ENCODE measurements at regions not wholly inside any gene's neighbourhood (a gene's known extent, or its start where the extent isn't known, plus 50 kb on each side); places are given as distances from the start of the nearest gene placed in this dataset.
A peak's percentile ranks its signal among the peaks of the same experiment; 100 is the strongest.
"Not testable (repeated sequence)": the region's sequence is repeated elsewhere in the genome, so short reads cannot be mapped to it uniquely, and the experiment has no call there.

DNA sequence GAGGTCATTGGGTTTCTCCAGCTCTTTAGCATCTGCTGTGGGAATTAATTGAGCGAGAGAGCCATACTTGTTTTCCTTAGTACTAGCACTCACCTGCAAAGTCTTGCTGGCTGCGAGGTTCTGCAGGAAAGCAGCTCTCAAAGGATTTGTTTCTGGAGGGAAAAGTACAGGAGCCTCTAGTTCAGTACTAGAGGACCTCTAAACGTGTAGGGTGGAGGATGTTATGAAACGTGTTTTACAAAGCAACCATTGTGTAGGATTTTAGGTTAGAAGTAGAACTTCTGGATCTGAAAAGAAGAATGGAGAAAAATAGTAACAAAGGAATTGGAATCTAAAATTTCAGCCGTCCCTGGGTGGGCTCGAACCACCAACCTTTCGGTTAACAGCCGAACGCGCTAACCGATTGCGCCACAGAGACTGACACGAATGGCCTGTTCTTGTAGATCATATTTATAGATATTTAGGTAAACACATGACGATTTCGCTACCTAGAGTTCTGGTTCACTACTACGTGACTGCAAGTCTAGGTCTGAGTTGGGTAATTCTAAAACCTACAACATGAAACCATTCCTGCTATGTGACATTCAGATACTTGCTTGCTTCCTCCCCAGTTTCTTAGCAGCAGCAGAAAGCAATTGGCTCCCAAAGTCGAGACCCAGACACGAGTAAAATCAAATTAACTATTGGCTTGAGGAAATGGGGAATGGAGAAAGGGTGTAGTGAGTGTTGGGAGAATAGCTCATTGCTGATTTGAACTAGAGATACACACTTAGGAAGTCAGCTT, 60.2 kb upstream of the CFAP126 start (continued):
- no peak for TF ChIP-seq BCL3 (IDR thresholded peaks at IDR 0.05)

DNA sequence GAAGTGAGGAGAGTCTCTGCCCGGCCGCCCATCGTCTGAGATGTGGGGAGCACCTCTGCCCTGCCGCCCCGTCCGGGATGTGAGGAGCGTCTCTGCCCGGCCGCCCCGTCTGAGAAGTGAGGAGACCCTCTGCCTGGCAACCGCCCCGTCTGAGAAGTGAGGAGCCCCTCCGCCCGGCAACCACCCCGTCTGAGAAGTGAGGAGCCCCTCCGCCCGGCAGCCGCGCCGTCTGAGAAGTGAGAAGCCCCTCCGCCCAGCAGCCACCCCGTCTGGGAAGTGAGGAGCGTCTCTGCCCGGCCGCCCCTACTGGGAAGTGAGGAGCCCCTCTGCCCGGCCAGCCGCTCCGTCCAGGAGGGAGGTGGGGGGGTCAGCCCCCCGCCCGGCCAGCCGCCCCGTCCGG, 55.2 kb upstream of the CFAP126 start:
- CTCF ChIA-PET; POLR2A ChIA-PET; ATAC-seq; DNase-seq (ENCODE audit: low read depth in 1 of 2, low spot score in 1 of 2); FAIRE-seq; H3K4me2 ChIP-seq; H3K4me1 ChIP-seq; H3K9me3 ChIP-seq: not testable (repeated sequence)
- Histone ChIP-seq H3K4me3 (peak overlapping the region; percentile 49), H3K27ac (peak overlapping the region in 1 of 2 experiments; percentile 83; a peak in 1 of 6 replicates)
- no CpG with 5 or more reads among the region's 33 CpGs for WGBS (ENCODE audit: missing lambda C conversion rate)

DNA sequence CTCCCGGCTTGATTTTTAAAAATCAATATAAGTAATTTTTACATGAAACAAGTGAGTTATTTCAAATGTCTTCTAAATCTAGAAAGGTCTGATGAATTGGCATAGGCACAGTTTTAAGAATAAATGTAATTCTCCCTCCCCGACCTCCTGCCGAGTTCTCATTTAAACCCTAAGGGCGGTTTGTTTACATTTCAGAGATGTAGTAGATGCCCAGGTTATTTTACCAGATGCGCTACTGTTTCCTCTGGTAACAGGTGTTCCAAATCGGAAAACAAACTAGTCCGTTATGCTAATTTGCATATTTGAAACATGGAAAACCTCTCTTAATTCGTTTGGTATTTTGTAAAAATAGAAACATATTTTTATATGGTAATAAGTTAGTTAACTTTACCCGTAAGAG, 53.8 kb upstream of the CFAP126 start:
- no peak for FAIRE-seq
- Histone ChIP-seq H3K4me2 (peak overlapping the region; percentile 45), H3K27ac (no peak overlapping the region), H3K9me3 (no peaks in the 10 kb centered on the region), H3K4me3 (no peak overlapping the region), H3K4me1 (peaks cover 10% of the 10 kb centered on the region; the same call in 1 of the 3 replicates)
- TF ChIP-seq ZNF302 (CRISPR knock-in tag; IDR thresholded peaks at IDR 0.05) (no peak), ATOH8 (CRISPR knock-in tag; IDR thresholded peaks at IDR 0.05; ENCODE audit: low read depth) (no peak), CBX8 (IDR thresholded peaks at IDR 0.05) (no peak), RFX5 (IDR thresholded peaks at IDR 0.05) (no peak), ELK1 (IDR thresholded peaks at IDR 0.05; ENCODE audit: low read depth, low read length) (no peak), TP53 (CRISPR knock-in tag; IDR thresholded peaks at IDR 0.05) (no peak), SMC3 (IDR thresholded peaks at IDR 0.05) (no peak), POLR2AphosphoS2 (conservative IDR thresholded peaks at IDR 0.05; ENCODE audit: low read length) (no peak), MYC (IDR thresholded peaks at IDR 0.05; ENCODE audit: borderline replicate concordance, low read length) (no peak), FOXS1 (CRISPR knock-in tag; IDR thresholded peaks at IDR 0.05) (no peak)
- TF ChIP-seq, protein P1, sequence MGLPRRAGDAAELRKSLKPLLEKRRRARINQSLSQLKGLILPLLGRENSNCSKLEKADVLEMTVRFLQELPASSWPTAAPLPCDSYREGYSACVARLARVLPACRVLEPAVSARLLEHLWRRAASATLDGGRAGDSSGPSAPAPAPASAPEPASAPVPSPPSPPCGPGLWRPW (IDR thresholded peaks at IDR 0.05), result no peak
- ChIA-PET CTCF (interaction anchor here (0.9 to 1.5 kb wide), 2 partner anchors 18 to 21 kb away, joined by 3 read pairs; no protein-coding TSS in a partner anchor), POLR2A (no interaction called here)
- ATAC-seq, result no peak
- WGBS (ENCODE audit: missing lambda C conversion rate), result 60% methylated on average over 9 of the region's 9 CpGs
- no peak for DNase-seq (ENCODE audit: low read depth in 1 of 2, low spot score in 1 of 2)

- Histone ChIP-seq H3K27ac (no peak overlapping the region), H3K4me1 (peaks cover 10% of the 10 kb centered on the region; the same call in 1 of the 3 replicates), H3K4me3 (no peak overlapping the region), H3K4me2 (peak overlapping the region; percentile 45), H3K9me3 (no peaks in the 10 kb centered on the region)
- DNase-seq (ENCODE audit: low read depth in 1 of 2, low spot score in 1 of 2) (peak; percentile 16 to 73), ATAC-seq (peak; percentile 49 to 50; a peak in 4 of 6 replicates), FAIRE-seq (no peak)
- 65% methylated on average over 24 of the region's 24 CpGs for WGBS (ENCODE audit: missing lambda C conversion rate)
- TF ChIP-seq HOXA7 (CRISPR knock-in tag; IDR thresholded peaks at IDR 0.05), result no peak
- no peak for TF ChIP-seq SMC3 (IDR thresholded peaks at IDR 0.05)
- no peak for TF ChIP-seq ZSCAN20 (CRISPR knock-in tag; IDR thresholded peaks at IDR 0.05)
- no peak for TF ChIP-seq CEBPB (IDR thresholded peaks at IDR 0.05)
- TF ChIP-seq JUN (IDR thresholded peaks at IDR 0.05), result no peak
- no peak for TF ChIP-seq JUNB (IDR thresholded peaks at IDR 0.05)
- CTCF ChIA-PET, result interaction anchor here (0.9 to 1.5 kb wide), 3 partner anchors 17 to 20 kb away, joined by 3 to 4 read pairs (median 3); no protein-coding TSS in a partner anchor
- POLR2A ChIA-PET, result no interaction called here
These were observed 53.2 kb upstream of the CFAP126 start for GRCh38 chr1:161420763-161421455.

DNA sequence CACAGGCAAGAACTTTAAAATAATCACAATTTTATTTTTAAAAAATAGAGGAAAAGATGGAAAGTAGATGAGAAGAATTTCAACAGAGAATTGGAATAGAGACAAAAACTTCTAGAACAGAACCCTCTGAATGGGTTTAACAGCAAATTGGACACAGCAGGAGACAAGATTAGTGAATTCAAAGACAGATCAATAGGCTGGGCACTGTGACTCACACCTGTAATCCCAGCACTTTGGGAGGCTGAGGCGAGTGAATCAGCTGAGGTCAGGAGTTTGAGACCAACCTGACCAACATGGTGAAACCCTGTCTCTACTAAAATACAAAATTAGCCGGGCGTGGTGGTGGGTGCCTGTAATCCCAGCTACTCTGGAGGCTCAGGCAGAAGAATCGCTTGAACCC, 49.9 kb upstream of the CFAP126 start:
- CTCF ChIA-PET; POLR2A ChIA-PET; H3K4me2 ChIP-seq; ATAC-seq; DNase-seq (ENCODE audit: low read depth in 1 of 2, low spot score in 1 of 2); H3K9me3 ChIP-seq; FAIRE-seq; H3K27ac ChIP-seq; H3K4me3 ChIP-seq; H3K4me1 ChIP-seq: not testable (repeated sequence)
- 71% methylated on average over 4 of the region's 4 CpGs for WGBS (ENCODE audit: missing lambda C conversion rate)
